OCI-LY3 (cell line): ENCODE measurements at regions not wholly inside any gene's neighbourhood (a gene's known extent, or its start where the extent isn't known, plus 50 kb on each side); places are given as distances from the start of the nearest gene placed in this dataset.
"Not testable (repeated sequence)": the region's sequence is repeated elsewhere in the genome, so short reads cannot be mapped to it uniquely, and the experiment has no call there.

Source experiments
- H2AFZ ChIP-seq: fragments of 200-600, 300-600 bp; shearing (Covaris generic); 2 replicates; pipeline ENCODE4 v1.6.0; 2014; ENCODE audit warnings: antibody characterized with exemption, low read depth, low read length
- H3K27ac ChIP-seq: fragments of 200-600, 300-600 bp; sonication (generic); 2 replicates; pipeline ENCODE4 v1.5.1; 2014; ENCODE audit warnings: mild to moderate bottlenecking, low read length, moderate library complexity, mixed read lengths
- H3K27me3 ChIP-seq: fragments of 200-600, 300-600 bp; sonication (generic); 2 replicates; pipeline ENCODE4 v1.6.1; 2014; ENCODE audit warnings: low read depth, low read length, mixed read lengths
- H3K36me3 ChIP-seq: fragments of 200-600, 300-600 bp; sonication (generic); replicated peaks from 2 replicates; pipeline ENCODE3; 2014; ENCODE audit warnings: low read depth, low read length, mixed read lengths
- H3K4me1 ChIP-seq: fragments of 300-600, 200-600 bp; sonication (generic); 2 replicates; pipeline ENCODE4 v1.6.1; 2014; ENCODE audit warnings: low read length, mixed read lengths
- H3K4me2 ChIP-seq: fragments of 200-600, 300-600 bp; sonication (generic); 2 replicates; pipeline ENCODE4 v1.6.1; 2014; ENCODE audit warnings: low read length, mixed read lengths
- H3K4me3 ChIP-seq: fragments of 300-600, 200-600 bp; sonication (generic); 2 replicates; pipeline ENCODE4 v1.5.1; 2014; ENCODE audit warnings: antibody characterized with exemption, mild to moderate bottlenecking, low read length, moderate library complexity
- H3K79me2 ChIP-seq: fragments of 300-600, 200-600 bp; shearing (Covaris generic); 2 replicates; pipeline ENCODE4 v1.6.1; 2014; ENCODE audit warnings: mild to moderate bottlenecking, low read length, mixed read lengths
- H3K9ac ChIP-seq: fragments of 300-600, 200-600 bp; shearing (Covaris generic); 2 replicates; pipeline ENCODE4 v1.6.0; 2014; ENCODE audit warnings: mild to moderate bottlenecking, low read length, moderate library complexity
- H3K9me3 ChIP-seq: fragments of 200-600, 300-600 bp; shearing (Covaris generic); 2 replicates; pipeline ENCODE4 v1.6.1; 2014; ENCODE audit warnings: low read length, mixed read lengths; ENCODE audit not compliant: insufficient read depth
- H4K20me1 ChIP-seq: fragments of 200-600, 300-600 bp; sonication (generic); 2 replicates; pipeline ENCODE4 v1.6.1; 2016; ENCODE audit warnings: low read length, mixed read lengths; ENCODE audit not compliant: insufficient read depth
- CTCF ChIP-seq: fragments of 200-600, 300-600 bp; sonication (generic); IDR thresholded peaks from 2 replicates; pipeline ENCODE4 v1.5.1; 2014; ENCODE audit warnings: antibody characterized with exemption, low read length, low read depth
- EZH2phosphoT487 ChIP-seq: fragments of 200-600 bp; shearing (Covaris generic); IDR thresholded peaks from 2 replicates; pipeline ENCODE4 v1.6.1; 2018; ENCODE audit warnings: antibody characterized with exemption, mixed run types, low read depth

GRCh38 chr10:27297844-27298521 lies 57.4 kb upstream of the ACBD5 start:
- H3K27ac ChIP-seq, result no peak overlapping the region
- H3K4me3 ChIP-seq, result no peak overlapping the region
- no peaks in the 10 kb centered on the region for H4K20me1 ChIP-seq
- H3K9me3 ChIP-seq, result no peaks in the 10 kb centered on the region
- H2AFZ ChIP-seq, result no peak overlapping the region
- H3K36me3 ChIP-seq, result no peaks in the 10 kb centered on the region
- H3K4me2 ChIP-seq, result no peak overlapping the region
- H3K4me1 ChIP-seq, result no peaks in the 10 kb centered on the region
- H3K9ac ChIP-seq, result no peak overlapping the region
- no peaks in the 10 kb centered on the region for H3K27me3 ChIP-seq
- no peaks in the 10 kb centered on the region for H3K79me2 ChIP-seq
- TF ChIP-seq CTCF (no peak), EZH2phosphoT487 (no peak)

- not testable (repeated sequence) for H3K9ac ChIP-seq, H3K36me3 ChIP-seq, H3K4me3 ChIP-seq, H3K4me1 ChIP-seq, H3K4me2 ChIP-seq, H3K79me2 ChIP-seq, H3K9me3 ChIP-seq, H3K27me3 ChIP-seq, H2AFZ ChIP-seq, H4K20me1 ChIP-seq, H3K27ac ChIP-seq
Measured at GRCh38 chr10:27296285-27296684, 55.7 kb upstream of the ACBD5 start.

DNA sequence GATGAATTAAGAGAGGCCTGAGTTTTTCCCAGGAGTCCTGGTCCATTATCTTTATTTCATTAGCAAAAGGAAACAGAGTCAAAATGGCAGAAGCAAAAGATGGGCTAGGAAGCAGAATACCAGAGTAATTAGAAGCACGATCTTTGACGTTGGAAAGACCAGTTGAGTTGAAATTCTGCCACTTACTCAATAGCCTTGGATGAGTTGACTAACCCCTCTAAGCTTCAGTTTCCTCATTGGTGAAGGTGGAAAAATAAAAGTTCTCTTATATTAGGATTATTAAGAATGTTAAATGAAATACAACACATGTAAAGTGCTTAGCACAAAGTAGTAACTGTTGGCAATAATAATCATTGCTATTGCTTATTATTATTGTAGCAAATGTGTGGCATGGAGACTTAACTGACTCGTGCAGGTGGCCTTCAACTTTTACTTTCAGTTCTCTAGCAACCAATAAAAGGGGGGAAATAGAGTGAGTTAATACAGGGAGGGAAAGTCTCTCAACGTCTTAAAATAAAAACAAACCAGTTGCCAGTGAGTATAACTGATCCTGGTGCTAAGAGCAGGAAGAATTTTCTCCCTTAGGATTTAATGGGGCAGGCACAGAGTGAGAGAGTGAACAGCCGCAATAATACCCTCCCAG lies 50.8 kb upstream of the ACBD5 start:
- peak overlapping the region; percentile 54 for H3K4me3 ChIP-seq
- not testable (repeated sequence) for H4K20me1 ChIP-seq, H3K36me3 ChIP-seq, H3K9ac ChIP-seq, H3K4me1 ChIP-seq, H3K79me2 ChIP-seq, H3K9me3 ChIP-seq, H3K27me3 ChIP-seq
- H3K4me2 ChIP-seq, result peak overlapping the region; percentile 69
- H2AFZ ChIP-seq, result peak overlapping the region; percentile 96
- 0 out of 2 replicates have a peak overlapping the region, but pooled peaks have one; percentile 11 for H3K27ac ChIP-seq
